ENCODE measurements at regions not wholly inside any gene's neighbourhood (a gene's known extent, or its start where the extent isn't known, plus 50 kb on each side); places are given as distances from the start of the nearest gene placed in this dataset.
"Not testable (repeated sequence)": the region's sequence is repeated elsewhere in the genome, so short reads cannot be mapped to it uniquely, and the experiment has no call there.

- DNase-seq, result no peak
Measured at GRCh38 chr9:135278586-135278985, 191.1 kb downstream of the OLFM1 start.

GRCh38 chr9:135279385-135279784 lies 191.9 kb downstream of the OLFM1 start:
- no peak for DNase-seq

DNA sequence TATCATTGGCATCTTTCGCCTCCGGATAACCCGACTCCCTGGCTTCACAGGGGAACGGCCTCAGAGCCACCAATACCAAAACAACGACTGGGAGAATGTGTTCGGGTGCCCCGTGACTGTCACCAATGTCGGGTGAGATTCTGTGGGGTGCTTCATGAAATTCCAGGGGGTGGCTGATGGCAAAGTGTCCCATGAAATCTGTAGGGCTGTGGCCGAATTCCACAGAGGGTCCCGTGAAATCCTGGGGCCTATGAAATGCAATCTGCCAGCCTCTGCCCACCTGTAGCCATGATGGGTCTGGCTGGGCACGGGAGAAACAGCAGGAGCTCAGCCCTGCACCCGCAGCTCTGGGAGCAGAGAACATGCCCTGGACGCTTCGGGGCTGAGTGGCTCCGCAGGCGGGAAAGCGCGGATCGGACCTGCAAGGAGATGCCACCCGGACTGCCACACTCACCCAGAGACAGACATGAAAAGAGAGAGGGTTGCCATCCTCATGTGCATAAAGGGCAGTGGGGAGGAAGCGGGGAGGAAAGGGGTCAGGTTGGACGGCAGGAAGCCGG lies 192.4 kb downstream of the OLFM1 start:
- no peak for DNase-seq

DNA sequence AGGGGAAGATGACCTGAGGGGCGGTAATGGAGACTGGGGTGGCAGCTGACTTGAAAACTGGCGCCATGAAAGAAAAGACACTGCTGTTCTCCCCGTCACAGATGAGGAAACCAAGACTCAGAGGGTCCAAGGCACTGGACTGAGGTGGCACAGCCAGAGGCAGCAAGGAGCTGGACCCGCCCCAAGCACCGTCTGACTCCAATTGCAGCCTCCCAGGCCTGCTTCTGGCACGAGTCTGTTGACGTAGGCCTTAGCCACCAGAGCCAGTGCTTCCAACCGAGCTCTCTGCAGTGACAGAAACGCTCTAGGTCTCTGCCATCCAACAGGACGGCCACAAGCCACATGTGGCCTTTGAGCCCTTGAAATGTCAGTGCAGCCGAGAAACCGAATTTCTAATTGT lies 193.2 kb downstream of the OLFM1 start:
- DNase-seq, result no peak

DNA sequence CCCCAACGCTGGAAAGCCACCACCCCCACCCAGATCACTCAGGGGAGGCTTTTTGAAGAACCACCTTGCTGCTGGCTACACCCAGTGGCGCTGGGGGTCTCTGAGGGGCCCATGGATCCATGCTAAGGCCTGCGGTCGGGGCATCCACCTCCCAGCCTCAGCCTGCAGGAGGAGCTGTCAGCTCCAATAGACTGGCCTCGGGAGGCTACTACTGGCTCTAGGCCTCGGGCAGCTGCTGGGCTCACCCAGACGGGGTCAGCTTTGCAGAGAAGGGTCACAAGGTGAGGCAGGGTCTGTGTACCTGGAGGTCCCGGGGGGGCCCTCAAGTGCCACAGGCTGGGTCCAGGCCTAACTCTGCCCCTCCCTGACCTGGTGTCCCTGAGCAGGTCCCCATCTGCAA lies 193.7 kb downstream of the OLFM1 start:
- no peak for DNase-seq

DNA sequence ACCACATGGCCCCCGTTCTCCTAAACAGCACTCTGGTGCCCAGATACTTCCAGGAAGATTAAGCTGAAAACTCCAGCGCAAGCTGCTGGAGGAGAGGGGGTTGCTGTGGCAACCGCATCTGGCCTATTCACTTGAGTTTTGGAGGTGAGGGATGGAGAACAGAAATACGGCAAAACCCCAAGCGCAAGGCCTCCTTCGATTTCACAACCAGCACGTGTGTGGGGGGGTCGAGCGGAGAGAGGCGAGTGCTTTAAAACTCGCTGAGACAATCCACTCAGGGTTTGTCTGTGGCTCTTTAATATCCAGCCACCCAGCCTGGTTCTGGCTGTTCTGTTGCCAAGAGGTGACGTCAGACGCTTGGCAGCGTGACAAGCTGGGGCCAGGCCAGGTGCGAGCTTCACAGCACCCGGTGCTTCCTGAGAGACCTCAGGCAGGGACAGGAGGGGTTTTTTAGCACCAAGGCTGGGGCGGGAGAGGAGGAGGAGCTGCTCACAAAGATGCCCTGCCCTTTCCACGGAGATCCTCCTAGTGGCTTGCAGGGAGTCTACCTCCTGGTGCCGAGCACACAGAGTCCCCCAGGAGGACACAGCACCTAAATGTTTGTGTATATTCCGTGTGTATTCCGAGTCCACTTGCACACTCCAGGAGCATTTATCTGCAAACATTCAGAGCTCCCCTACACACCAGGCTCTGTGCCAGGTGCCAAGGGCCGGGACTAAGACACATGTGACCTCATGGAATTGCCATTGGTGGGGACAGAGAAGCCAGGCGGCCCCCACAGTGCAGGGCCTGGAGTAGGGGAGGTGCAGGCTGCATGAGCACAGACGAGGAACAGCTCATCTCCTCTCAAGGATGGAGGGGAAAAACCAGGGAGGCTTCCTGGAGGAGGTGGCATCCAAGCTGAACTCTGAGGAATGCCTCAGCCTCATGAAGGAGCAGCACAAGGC lies 194.6 kb downstream of the OLFM1 start:
- no peak for DNase-seq

- DNase-seq, result no peak
Measured at GRCh38 chr9:135282808-135283207, 195.3 kb downstream of the OLFM1 start.

DNA sequence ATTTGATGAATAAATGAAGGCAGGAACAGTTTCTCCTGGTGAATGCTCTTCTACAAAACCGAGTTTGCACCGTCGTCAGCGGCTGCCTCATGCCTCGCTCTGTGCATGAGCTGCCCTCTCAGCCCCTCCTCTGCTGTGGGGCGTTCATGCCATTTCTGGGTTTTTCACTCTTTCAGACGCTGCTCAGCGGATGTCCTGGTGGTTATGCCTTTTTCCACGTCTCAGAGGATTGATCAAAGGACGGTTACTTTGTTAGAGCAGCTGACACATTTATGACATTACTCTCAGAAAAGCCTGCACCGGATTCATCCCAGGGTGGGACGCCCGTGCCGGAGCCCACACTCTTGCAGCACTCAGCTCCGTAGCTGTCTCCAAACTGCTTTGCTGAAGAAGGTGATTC lies 195.9 kb upstream of the PPP1R26 start:
- no peak for DNase-seq

GRCh38 chr9:135284386-135285134 lies 195.0 kb upstream of the PPP1R26 start:
- no peak for DNase-seq

DNA sequence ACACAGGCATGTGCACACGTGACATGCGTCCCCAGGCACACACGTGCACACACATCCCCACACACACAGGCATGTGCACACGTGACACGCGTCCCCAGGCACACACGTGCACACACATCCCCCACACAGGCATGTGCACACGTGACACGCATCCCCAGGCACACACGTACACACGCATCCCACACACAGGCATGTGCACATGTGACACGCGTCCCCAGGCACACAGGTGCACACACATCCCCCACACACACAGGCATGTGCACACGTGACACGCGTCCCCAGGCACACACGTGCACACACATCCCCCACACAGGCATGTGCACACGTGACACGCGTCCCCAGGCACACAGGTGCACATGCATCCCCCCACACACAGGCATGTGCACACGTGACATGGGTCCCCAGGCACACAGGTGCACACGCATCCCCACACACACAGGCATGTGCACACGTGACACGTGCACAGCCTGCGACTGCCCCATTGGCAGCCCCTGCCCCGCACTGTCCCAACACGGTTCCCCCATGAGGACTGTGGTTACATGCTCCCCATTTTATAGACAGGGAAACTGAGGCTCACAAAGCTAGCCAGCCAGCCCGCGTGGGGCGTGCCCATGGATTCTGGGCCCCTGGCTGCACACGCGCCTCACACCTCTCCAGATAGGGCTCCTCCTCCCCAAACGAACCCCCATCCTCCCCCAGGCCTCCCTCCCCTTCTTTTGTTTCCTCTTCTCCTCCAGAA lies 193.2 kb upstream of the PPP1R26 start:
- not testable (repeated sequence) for DNase-seq

- DNase-seq, result no peak
Measured at GRCh38 chr9:135286961-135287360, 192.6 kb upstream of the PPP1R26 start.

DNA sequence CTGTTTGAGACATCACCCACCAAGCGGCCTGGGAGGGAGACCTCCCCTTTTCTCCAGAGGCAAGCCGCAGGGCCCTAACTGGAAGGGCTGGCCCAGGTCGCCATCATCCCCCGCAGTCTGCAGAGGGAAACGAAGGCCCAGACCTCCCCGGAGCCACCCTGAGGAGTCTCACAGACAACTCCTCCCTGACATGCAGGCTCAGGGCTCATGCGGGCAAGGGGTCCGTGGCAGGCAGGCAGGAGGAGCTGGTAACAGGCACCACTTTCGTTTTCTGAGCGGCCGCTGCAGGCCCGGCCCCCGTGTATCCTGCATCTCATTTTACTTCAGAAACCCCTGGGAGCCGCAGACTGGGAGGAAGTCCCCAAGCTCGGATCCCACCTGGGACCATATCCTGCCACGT lies 192.0 kb upstream of the PPP1R26 start:
- no peak for DNase-seq

DNA sequence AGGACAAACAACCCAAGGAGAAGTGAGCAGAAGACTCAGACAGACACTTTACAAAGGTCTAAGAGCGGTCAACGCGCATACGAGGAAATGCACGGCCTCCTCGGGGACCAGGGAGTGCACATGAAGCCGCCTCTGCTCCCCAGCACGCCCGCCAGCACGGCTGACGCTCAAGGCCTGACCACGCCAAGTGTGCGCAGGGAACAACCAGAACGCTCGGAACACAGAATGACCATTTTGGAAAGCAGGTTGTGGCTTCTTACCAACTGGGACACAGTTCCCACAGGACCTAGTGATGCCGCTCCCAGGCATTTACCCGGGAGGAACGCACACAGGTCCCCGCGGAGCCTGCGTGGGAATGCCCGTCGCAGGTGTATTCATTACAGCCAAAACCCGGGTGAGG lies 191.5 kb upstream of the PPP1R26 start:
- no peak for DNase-seq

GRCh38 chr9:135289081-135289491 lies 190.5 kb upstream of the PPP1R26 start:
- DNase-seq, result no peak

GRCh38 chr9:135290086-135290485 lies 189.5 kb upstream of the PPP1R26 start:
- DNase-seq, result no peak

DNA sequence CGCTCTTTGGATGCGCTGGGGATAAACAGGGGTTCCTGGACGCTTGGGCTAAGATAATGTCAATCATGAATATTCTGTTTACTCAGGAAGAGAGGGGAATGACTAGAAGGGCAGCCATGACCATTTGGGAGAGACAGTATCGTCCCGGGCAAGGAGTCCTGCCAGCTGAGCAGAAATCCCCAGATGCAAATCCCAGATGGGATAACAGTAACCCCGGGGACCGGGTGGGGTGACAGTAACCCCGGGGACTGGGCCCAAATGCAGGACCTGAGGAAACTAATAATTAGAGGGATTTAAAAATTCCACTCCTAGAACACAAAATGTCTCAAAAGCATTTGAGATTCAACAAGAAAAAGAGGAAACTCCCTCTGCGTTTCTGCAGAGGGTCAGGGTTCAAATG lies 189.0 kb upstream of the PPP1R26 start:
- DNase-seq, result no peak

DNA sequence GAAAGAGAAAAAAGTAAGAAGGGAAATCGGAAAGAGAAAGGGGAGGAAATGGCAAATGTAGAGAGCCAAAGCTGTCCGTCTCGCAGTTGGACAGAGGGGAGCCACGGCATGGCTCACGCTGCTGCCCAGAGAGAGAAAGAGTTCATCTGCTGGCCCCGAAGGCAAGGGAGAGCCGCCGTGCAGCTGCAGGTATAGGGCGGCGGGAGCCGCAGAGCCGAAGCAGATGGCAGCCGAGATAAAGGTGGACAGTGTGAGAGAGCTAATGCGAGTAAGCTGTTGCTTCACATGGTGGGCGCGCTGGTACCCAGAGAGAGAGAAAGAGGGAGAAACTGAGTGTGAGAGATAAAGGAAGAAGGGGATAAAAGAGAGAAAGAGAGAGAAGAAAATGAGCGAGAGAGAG lies 188.4 kb upstream of the PPP1R26 start:
- no peak for DNase-seq

- DNase-seq, result no peak
Measured at GRCh38 chr9:135294836-135295235, 184.7 kb upstream of the PPP1R26 start.

DNA sequence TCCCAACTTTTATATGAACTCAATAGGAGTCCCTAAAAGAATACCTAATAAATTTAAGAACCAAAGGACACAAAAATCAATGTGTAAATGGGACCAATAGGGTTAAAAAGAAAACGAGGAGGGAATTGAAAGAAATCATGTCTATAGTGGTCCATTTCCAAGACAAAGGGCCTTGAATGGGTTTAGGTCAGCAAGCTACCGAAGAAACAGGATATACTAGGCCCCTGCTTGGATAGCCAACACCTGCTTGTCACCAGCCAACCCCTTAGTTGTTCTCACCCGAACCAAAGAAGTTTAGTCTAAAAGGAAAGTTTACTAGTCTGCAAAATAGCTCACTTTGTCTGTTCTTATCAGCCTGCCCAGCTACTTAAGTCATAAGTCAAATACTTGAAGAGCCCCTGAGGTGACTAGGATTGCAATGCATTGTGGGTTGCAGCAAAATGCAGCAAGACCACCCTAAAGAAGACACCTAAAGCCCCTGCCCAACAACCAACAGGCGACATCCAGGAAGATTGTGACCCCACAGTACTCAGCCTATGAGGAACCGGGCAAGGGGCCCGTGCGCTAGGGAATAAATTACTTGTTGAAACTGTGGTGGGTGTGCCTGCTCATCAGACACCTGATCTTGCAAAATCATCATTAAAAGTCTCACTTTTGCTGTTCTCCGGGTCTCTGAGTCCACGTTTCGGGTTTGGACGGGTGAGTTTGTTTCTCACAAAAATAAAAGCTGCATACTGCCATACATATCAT lies 183.9 kb upstream of the PPP1R26 start:
- no peak for DNase-seq

DNA sequence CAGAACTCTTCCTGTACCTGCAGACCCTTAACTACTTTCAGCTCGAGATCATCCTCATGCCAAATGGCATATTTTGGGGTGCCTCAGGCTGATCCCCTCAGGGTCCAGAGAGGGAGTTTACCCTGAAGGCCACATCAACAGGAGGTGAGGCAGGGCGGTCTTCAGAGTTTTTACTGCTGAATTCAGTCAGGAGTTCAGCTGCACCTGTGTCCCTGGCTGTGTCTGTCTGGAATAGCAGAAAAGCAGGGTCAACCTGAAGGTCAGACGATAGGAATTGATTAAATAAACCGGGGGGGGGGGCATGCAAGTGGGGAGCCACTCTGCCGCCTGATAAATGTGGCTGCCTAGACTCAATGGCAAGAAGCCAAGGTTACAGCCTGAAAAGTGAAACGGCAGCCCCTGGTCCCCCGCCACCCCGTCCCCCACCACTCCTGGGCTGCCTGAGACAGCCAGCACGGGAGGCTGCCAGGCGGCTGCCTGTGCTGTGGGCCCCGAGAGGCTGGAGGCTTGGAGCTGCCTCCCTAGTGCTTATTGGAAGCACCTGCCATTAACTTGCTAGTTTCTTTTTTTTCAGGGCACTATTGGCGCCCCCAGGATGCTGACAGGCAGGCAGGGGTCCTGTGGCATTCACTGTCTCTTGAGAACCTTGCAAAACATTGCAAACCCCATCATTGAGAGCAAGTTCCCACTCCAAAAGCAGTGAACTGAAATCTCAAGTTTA lies 182.7 kb upstream of the PPP1R26 start:
- DNase-seq, result no peak

GRCh38 chr9:135297456-135298075 lies 182.0 kb upstream of the PPP1R26 start:
- no peak for DNase-seq

All from activated naive CD4-positive, alpha-beta T cell treated with Interleukin-2 at 50 U/mL for 16 hours (primary cell).